ENCODE measurements at regions not wholly inside any gene's neighbourhood (a gene's known extent, or its start where the extent isn't known, plus 50 kb on each side); places are given as distances from the start of the nearest gene placed in this dataset.

GRCh38 chr5:104298518-104298917, 735.9 kb upstream of the NUDT12 start:
- no peak for DNase-seq (ENCODE audit: low read depth in 4 of 4, low spot score in 3 of 4)

- DNase-seq (ENCODE audit: low read depth in 4 of 4, low spot score in 3 of 4), result no peak
Measured at GRCh38 chr5:104297076-104297475, 734.5 kb upstream of the NUDT12 start.

- no peak for DNase-seq (ENCODE audit: low read depth in 4 of 4, low spot score in 3 of 4)
Measured at GRCh38 chr5:104295991-104296390, 733.4 kb upstream of the NUDT12 start.

- no peak for DNase-seq (ENCODE audit: low read depth in 4 of 4, low spot score in 3 of 4)
Measured at GRCh38 chr5:104283136-104283535, 720.5 kb upstream of the NUDT12 start.

- DNase-seq (ENCODE audit: low read depth in 4 of 4, low spot score in 3 of 4), result no peak
Measured at GRCh38 chr5:104273725-104274124, 711.1 kb upstream of the NUDT12 start.

GRCh38 chr5:104267320-104268015, 704.9 kb upstream of the NUDT12 start:
- DNase-seq (ENCODE audit: low read depth in 4 of 4, low spot score in 3 of 4), result no peak

GRCh38 chr5:104266161-104266560, 703.6 kb upstream of the NUDT12 start:
- DNase-seq (ENCODE audit: low read depth in 4 of 4, low spot score in 3 of 4), result no peak

- no peak for DNase-seq (ENCODE audit: low read depth in 4 of 4, low spot score in 3 of 4)
Measured at GRCh38 chr5:104265531-104266140, 703.0 kb upstream of the NUDT12 start.

GRCh38 chr5:104247260-104247659, 684.7 kb upstream of the NUDT12 start:
- DNase-seq (ENCODE audit: low read depth in 4 of 4, low spot score in 3 of 4), result no peak

GRCh38 chr5:104241046-104241445, 678.5 kb upstream of the NUDT12 start:
- no peak for DNase-seq (ENCODE audit: low read depth in 4 of 4, low spot score in 3 of 4)

GRCh38 chr5:104237586-104237985, 675.0 kb upstream of the NUDT12 start:
- no peak for DNase-seq (ENCODE audit: low read depth in 4 of 4, low spot score in 3 of 4)

- DNase-seq (ENCODE audit: low read depth in 4 of 4, low spot score in 3 of 4), result no peak
Measured at GRCh38 chr5:104223885-104224773, 661.5 kb upstream of the NUDT12 start.

- DNase-seq (ENCODE audit: low read depth in 4 of 4, low spot score in 3 of 4), result no peak
Measured at GRCh38 chr5:104218200-104218599, 655.6 kb upstream of the NUDT12 start.

- DNase-seq (ENCODE audit: low read depth in 4 of 4, low spot score in 3 of 4), result no peak
Measured at GRCh38 chr5:104213216-104213615, 650.6 kb upstream of the NUDT12 start.

GRCh38 chr5:104199771-104200170, 637.2 kb upstream of the NUDT12 start:
- DNase-seq (ENCODE audit: low read depth in 4 of 4, low spot score in 3 of 4), result no peak

GRCh38 chr5:104198156-104198555, 635.6 kb upstream of the NUDT12 start:
- no peak for DNase-seq (ENCODE audit: low read depth in 4 of 4, low spot score in 3 of 4)

GRCh38 chr5:104189909-104190308, 627.3 kb upstream of the NUDT12 start:
- no peak for DNase-seq (ENCODE audit: low read depth in 4 of 4, low spot score in 3 of 4)

GRCh38 chr5:104189031-104189430, 626.4 kb upstream of the NUDT12 start:
- no peak for DNase-seq (ENCODE audit: low read depth in 4 of 4, low spot score in 3 of 4)

- no peak for DNase-seq (ENCODE audit: low read depth in 4 of 4, low spot score in 3 of 4)
Measured at GRCh38 chr5:104187656-104188055, 625.1 kb upstream of the NUDT12 start.

- no peak for DNase-seq (ENCODE audit: low read depth in 4 of 4, low spot score in 3 of 4)
Measured at GRCh38 chr5:104186510-104186909, 623.9 kb upstream of the NUDT12 start.

GRCh38 chr5:104186100-104186499, 623.5 kb upstream of the NUDT12 start:
- DNase-seq (ENCODE audit: low read depth in 4 of 4, low spot score in 3 of 4), result no peak

GRCh38 chr5:104184264-104184663, 621.7 kb upstream of the NUDT12 start:
- DNase-seq (ENCODE audit: low read depth in 4 of 4, low spot score in 3 of 4), result no peak

Data from left renal pelvis (tissue), 4 donors.